Fibroblast of lung (primary cell): ENCODE measurements at regions not wholly inside any gene's neighbourhood (a gene's known extent, or its start where the extent isn't known, plus 50 kb on each side); places are given as distances from the start of the nearest gene placed in this dataset.

Experiments
- EZH2 ChIP-seq: IDR thresholded peaks from 2 replicates; pipeline ENCODE4 v1.5.1; 2012; ENCODE audit warnings: low read length, control low read depth, mild to moderate bottlenecking; ENCODE audit errors: missing control alignments
- TF ChIP-seq, protein P1 (sequence below), 2 donors: IDR thresholded peaks in 1 of 2; conservative IDR thresholded peaks in 1 of 2; 1 replicate in 1 of 2; 2 replicates in 1 of 2; pipeline ENCODE4 v1.5.1; 2011 to 2012; ENCODE audit warnings: low read length in 2 of 2, control low read depth in 1 of 2, inconsistent platforms in 1 of 2, low read depth in 1 of 2, mild to moderate bottlenecking in 1 of 2

DNA sequence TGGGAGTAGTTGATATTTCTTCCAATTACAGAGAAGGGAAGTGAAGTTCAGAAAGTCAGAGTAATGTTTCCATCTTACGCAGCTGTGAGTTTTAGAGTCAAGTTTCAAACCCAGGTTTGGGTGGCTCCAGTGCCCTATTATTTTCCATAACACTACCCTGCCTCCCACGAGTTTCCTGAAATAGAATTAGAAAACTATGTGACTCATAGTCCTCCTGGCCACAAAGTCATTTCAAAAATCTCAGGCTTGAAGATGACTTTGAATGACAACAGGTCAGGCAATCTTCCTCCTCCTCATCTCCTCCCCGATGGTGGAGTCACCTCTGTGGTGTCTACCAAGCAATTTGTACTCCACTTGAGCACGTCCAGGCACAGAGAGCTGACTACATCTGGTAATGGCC, 212.3 kb upstream of the TRIB2 start:
- TF ChIP-seq, protein P1, sequence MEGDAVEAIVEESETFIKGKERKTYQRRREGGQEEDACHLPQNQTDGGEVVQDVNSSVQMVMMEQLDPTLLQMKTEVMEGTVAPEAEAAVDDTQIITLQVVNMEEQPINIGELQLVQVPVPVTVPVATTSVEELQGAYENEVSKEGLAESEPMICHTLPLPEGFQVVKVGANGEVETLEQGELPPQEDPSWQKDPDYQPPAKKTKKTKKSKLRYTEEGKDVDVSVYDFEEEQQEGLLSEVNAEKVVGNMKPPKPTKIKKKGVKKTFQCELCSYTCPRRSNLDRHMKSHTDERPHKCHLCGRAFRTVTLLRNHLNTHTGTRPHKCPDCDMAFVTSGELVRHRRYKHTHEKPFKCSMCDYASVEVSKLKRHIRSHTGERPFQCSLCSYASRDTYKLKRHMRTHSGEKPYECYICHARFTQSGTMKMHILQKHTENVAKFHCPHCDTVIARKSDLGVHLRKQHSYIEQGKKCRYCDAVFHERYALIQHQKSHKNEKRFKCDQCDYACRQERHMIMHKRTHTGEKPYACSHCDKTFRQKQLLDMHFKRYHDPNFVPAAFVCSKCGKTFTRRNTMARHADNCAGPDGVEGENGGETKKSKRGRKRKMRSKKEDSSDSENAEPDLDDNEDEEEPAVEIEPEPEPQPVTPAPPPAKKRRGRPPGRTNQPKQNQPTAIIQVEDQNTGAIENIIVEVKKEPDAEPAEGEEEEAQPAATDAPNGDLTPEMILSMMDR (conservative IDR thresholded peaks at IDR 0.05 in 1 of 2, IDR thresholded peaks at IDR 0.05 in 1 of 2; ENCODE audit: low read depth in 1 of 2, low read length in 2 of 2) = no peak
- TF ChIP-seq EZH2 = no peak
